CMK (cell line): ENCODE measurements at regions not wholly inside any gene's neighbourhood (a gene's known extent, or its start where the extent isn't known, plus 50 kb on each side); places are given as distances from the start of the nearest gene placed in this dataset.

Source experiments
- DNase-seq: peaks from one replicate; pipeline ENCODE4 v3.0.0-alpha.2; 2010; ENCODE audit warnings: low read depth

GRCh38 chr2:129709956-129710598 is 269.4 kb upstream of the RAB6C start:
- no peak for DNase-seq

- DNase-seq = no peak
Measured at GRCh38 chr2:129710670-129711495, 268.6 kb upstream of the RAB6C start.

- DNase-seq = no peak
Measured at GRCh38 chr2:129711816-129712675, 267.4 kb upstream of the RAB6C start.

GRCh38 chr2:129712676-129712985 is 266.8 kb upstream of the RAB6C start:
- DNase-seq = no peak

GRCh38 chr2:129713337-129713736 is 266.1 kb upstream of the RAB6C start:
- no peak for DNase-seq

GRCh38 chr2:129716781-129717559 is 262.5 kb upstream of the RAB6C start:
- DNase-seq = no peak

- DNase-seq = no peak
Measured at GRCh38 chr2:129717560-129718130, 261.8 kb upstream of the RAB6C start.

GRCh38 chr2:129719335-129719734 is 260.1 kb upstream of the RAB6C start:
- DNase-seq = no peak

- no peak for DNase-seq
Measured at GRCh38 chr2:129720360-129720759, 259.1 kb upstream of the RAB6C start.

- DNase-seq = no peak
Measured at GRCh38 chr2:129720761-129721160, 258.7 kb upstream of the RAB6C start.

- no peak for DNase-seq
Measured at GRCh38 chr2:129721236-129721635, 258.2 kb upstream of the RAB6C start.

GRCh38 chr2:129721846-129722245 is 257.6 kb upstream of the RAB6C start:
- no peak for DNase-seq

- no peak for DNase-seq
Measured at GRCh38 chr2:129722306-129723019, 257.0 kb upstream of the RAB6C start.

- DNase-seq = no peak
Measured at GRCh38 chr2:129723277-129724020, 256.0 kb upstream of the RAB6C start.

GRCh38 chr2:129724021-129724757 is 255.3 kb upstream of the RAB6C start:
- no peak for DNase-seq

- no peak for DNase-seq
Measured at GRCh38 chr2:129726216-129726615, 253.2 kb upstream of the RAB6C start.

GRCh38 chr2:129727286-129727685 is 252.2 kb upstream of the RAB6C start:
- DNase-seq = no peak

- no peak for DNase-seq
Measured at GRCh38 chr2:129728035-129728972, 251.2 kb upstream of the RAB6C start.
